HFF-Myc (cell line): ENCODE measurements at regions not wholly inside any gene's neighbourhood (a gene's known extent, or its start where the extent isn't known, plus 50 kb on each side); places are given as distances from the start of the nearest gene placed in this dataset.

Experiments used
- DNase-seq: peaks from one replicate; pipeline ENCODE4 v3.0.0-alpha.2; 2011; ENCODE audit warnings: low read depth; ENCODE audit errors: extremely low read depth
- H3K4me3 ChIP-seq: replicated peaks from 2 replicates; pipeline ENCODE4 v1.5.1; 2011; ENCODE audit warnings: low read depth, mild to moderate bottlenecking, control low read depth, low read length
- TF ChIP-seq, protein P1 (sequence below): IDR thresholded peaks from 2 replicates; pipeline ENCODE4 v1.5.1; 2012; ENCODE audit warnings: mild to moderate bottlenecking, low read depth, low read length, control low read depth; ENCODE audit errors: missing control alignments

DNA sequence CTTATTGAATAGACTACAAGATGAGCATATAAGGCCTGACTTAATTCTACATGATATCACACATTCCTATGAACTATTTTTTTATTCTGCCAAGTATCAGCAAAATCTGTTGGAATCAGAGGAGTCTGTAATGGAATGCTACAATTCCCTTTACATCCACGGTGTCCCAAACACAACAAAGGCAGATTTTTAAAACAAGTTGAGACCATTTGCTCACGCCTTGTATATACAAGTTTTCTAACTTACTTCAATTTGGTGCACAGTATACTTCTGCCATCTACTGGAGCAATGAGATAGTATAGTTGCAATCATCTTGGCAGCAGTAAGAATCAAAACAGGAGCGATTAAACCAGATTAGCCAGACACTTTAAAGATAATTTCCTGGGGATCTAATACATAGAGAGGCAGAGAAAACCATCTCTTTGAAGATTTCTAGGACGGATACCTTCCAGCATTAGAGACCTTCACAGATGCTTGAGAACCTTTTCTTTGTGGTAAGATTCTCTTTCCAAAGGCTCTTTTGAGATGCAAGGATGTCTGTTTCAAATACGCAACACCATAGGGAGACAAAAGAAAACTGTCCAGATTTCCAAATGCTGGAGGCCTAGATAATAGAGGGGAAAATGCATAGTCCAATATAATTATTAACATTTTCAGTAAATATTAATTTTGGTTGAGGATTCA, 302.0 kb upstream of the MIR17HG start:
- H3K4me3 ChIP-seq: no peak overlapping the region
- no peak for DNase-seq
- TF ChIP-seq, protein P1, sequence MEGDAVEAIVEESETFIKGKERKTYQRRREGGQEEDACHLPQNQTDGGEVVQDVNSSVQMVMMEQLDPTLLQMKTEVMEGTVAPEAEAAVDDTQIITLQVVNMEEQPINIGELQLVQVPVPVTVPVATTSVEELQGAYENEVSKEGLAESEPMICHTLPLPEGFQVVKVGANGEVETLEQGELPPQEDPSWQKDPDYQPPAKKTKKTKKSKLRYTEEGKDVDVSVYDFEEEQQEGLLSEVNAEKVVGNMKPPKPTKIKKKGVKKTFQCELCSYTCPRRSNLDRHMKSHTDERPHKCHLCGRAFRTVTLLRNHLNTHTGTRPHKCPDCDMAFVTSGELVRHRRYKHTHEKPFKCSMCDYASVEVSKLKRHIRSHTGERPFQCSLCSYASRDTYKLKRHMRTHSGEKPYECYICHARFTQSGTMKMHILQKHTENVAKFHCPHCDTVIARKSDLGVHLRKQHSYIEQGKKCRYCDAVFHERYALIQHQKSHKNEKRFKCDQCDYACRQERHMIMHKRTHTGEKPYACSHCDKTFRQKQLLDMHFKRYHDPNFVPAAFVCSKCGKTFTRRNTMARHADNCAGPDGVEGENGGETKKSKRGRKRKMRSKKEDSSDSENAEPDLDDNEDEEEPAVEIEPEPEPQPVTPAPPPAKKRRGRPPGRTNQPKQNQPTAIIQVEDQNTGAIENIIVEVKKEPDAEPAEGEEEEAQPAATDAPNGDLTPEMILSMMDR: no peak

DNA sequence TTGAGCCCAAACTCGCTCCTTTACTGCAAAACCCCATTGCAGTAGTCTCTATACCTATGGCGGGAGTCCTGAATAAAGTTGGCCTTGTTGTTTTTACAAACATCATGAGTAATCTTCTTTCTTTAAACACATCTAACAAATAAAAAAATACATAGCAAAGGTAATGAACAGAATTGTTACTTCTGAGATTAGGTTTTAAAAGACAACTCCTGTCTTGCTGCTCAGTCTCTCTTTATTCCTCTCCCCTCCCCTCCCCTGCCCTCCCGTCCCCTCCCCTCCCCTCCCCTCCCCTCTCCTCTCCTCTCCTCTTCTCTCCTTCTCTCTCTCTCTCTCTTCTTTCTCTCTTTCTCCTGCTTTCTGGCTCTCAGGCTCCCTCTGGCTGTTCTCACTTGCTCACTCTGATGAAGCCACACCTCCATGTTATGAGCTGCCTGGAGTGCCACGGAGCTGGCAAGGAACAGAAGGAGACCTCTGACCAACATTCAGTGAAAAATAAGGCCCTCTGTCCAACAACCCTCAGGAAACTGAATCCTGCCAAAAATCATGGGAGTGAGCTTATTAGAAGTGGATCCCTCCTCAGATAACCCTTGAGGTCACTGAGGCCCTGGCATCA, 300.7 kb upstream of the MIR17HG start:
- TF ChIP-seq, protein P1: no peak
- no peak for DNase-seq
- H3K4me3 ChIP-seq: no peak overlapping the region

DNA sequence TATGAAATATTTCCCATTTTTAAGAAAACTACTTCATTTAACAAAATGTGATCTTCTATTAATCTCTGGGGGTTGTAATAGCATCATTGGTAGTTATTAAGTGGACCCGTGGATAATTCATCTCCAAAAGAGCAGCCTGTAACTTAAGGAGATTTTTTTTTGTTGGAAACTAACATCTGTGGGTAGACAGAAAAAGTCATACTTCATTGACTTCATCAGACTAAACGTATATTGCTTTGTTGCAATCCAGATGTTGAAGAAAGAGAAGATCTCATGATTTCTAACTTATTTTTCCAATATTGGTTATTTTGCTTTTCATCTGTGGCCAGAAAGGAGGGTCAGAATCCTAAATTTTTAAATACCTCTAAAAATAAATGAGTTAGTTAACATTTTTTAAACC, 296.5 kb upstream of the MIR17HG start:
- TF ChIP-seq, protein P1: no peak
- H3K4me3 ChIP-seq: no peak overlapping the region
- DNase-seq: no peak

DNA sequence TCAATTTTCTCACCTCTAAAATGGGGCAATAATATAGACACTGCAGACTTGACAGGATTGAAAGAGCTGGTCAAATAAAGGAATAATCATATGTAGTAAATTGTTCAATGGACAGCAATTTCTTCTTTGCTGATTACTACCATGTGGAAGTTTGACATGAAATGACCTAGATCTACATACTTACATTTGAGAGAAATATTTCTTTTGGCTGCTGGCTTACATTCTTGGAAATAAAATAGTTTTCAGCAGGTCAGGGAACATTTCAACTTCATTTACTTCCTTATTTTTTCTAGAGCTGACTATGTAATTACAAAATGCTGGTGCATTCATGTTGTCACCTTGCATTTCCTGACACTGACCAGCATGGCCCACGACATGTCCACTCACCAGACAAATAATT, 294.6 kb upstream of the MIR17HG start:
- H3K4me3 ChIP-seq: no peak overlapping the region
- TF ChIP-seq, protein P1: no peak

DNA sequence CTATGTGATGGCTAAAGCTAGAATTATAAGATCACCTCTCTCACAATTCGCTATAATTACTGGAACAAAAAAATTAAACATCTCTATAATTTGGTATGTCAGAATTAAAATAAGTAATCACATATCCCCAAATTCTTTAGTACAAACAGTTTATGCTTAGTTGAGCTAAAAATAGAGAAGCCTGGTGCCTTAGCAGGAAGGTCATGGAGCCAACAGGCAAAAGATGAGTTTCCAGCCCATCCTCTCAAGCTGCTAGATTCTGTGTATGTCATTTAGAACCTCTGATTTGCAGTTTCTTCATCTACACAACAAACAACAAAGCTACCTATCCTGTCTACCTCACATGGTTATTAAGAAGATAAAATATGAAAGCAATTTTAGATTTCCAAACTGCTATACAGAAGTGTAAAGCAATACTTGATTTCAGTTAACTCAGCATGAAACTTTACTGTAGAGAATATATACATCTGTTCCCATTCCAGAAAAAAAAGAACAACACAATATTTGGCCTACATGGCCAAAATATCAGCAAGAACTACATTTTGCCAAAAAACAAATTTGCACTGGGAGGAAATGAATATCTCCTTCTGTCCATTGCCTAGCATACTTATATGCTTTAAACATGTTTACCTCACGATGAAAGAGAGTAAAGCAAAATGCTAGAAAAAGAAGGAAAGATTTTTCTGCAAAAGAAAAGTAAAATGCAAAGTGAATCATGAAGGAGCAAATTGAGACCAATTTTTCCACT, 294.0 kb upstream of the MIR17HG start:
- H3K4me3 ChIP-seq: no peak overlapping the region
- TF ChIP-seq, protein P1: no peak
- DNase-seq: no peak

More for the DNA sequence above, 294.6 kb upstream of the MIR17HG start:
- DNase-seq: no peak

DNA sequence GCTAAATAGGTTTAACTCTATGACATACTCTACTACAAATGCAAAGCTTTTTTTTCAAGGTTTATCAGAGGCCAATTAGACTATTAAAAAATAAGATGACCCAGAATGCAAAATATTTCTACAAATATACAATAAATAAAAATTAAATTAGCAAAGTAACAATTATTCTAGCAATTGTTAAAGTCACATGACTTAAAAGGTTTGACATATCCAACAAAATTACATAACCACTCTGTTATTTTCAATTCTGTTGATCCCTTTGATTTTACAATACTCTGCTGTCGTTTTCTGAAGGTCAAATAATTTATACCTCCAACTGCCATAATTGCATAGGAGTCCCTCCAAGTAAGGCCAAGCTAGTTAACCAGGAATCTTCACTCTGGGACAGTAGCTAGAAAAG, 292.6 kb upstream of the MIR17HG start:
- DNase-seq: no peak
- no peak overlapping the region for H3K4me3 ChIP-seq
- TF ChIP-seq, protein P1: no peak
